HAP-1 (cell line): ENCODE measurements at regions not wholly inside any gene's neighbourhood (a gene's known extent, or its start where the extent isn't known, plus 50 kb on each side); places are given as distances from the start of the nearest gene placed in this dataset.

Source experiments
- DNase-seq, 2 experiments: peaks; one replicate each; pipeline ENCODE4 v3.0.0-alpha.2; 2016 to 2020; ENCODE audit warnings: low spot score in 2 of 2
- H3K27me3 ChIP-seq: fragments of 250-450 bp; sonication (Bioruptor Pico); 2 replicates; pipeline ENCODE4 v1.5.1; 2020; ENCODE audit warnings: low read depth, mild to moderate bottlenecking, moderate library complexity
- H3K36me3 ChIP-seq: fragments of 250-450 bp; sonication (Bioruptor Pico); replicated peaks from 2 replicates; pipeline ENCODE4 v1.5.1; 2020; ENCODE audit warnings: mild to moderate bottlenecking
- H3K4me1 ChIP-seq: fragments of 250-450 bp; sonication (Bioruptor Pico); 2 replicates; pipeline ENCODE4 v1.5.1; 2020; ENCODE audit warnings: mild to moderate bottlenecking
- H3K4me3 ChIP-seq: fragments of 250-450 bp; sonication (Bioruptor Pico); 2 replicates; pipeline ENCODE4 v1.5.1; 2020; ENCODE audit warnings: mild to moderate bottlenecking, moderate library complexity
- H3K9me3 ChIP-seq: fragments of 250-450 bp; sonication (Bioruptor Pico); 2 replicates; pipeline ENCODE4 v1.5.1; 2020; ENCODE audit warnings: mild to moderate bottlenecking, moderate library complexity
- in situ Hi-C: fragments of 300-500 bp; cut with MboI; formaldehyde crosslinking; loops from 3 replicates; pipeline ENCODE4 v1.14.3; 2020; ENCODE audit warnings: low sequenced_read_pairs, inconsistent platforms, mixed read lengths

- peaks cover 29% of the 10 kb centered on the region for H3K4me1 ChIP-seq
- H3K4me3 ChIP-seq: no peak overlapping the region
- no peaks in the 10 kb centered on the region for H3K9me3 ChIP-seq
- no peaks in the 10 kb centered on the region for H3K36me3 ChIP-seq
- in situ Hi-C loops: no loop called here
- DNase-seq: peak in 1 of 2 experiments; percentile 42
- H3K27me3 ChIP-seq: no peaks in the 10 kb centered on the region
Observed at GRCh38 chr14:71525663-71526221, 406.5 kb upstream of the RGS6 start.

GRCh38 chr14:71526388-71526787, 405.8 kb upstream of the RGS6 start:
- Histone ChIP-seq H3K27me3 (no peaks in the 10 kb centered on the region), H3K4me1 (peaks cover 29% of the 10 kb centered on the region), H3K4me3 (no peak overlapping the region), H3K9me3 (no peaks in the 10 kb centered on the region), H3K36me3 (no peaks in the 10 kb centered on the region)
- DNase-seq: no peak
- in situ Hi-C loops: no loop called here

GRCh38 chr14:71527838-71528237, 404.4 kb upstream of the RGS6 start:
- H3K9me3 ChIP-seq: no peaks in the 10 kb centered on the region
- peaks cover 32% of the 10 kb centered on the region for H3K4me1 ChIP-seq
- H3K4me3 ChIP-seq: no peak overlapping the region
- in situ Hi-C loops: no loop called here
- peak; percentile 76 to 77 for DNase-seq
- no peaks in the 10 kb centered on the region for H3K27me3 ChIP-seq
- no peaks in the 10 kb centered on the region for H3K36me3 ChIP-seq

GRCh38 chr14:71529848-71530247, 402.4 kb upstream of the RGS6 start:
- in situ Hi-C loops: no loop called here
- H3K36me3 ChIP-seq: no peaks in the 10 kb centered on the region
- H3K4me1 ChIP-seq: peaks cover 46% of the 10 kb centered on the region
- no peaks in the 10 kb centered on the region for H3K9me3 ChIP-seq
- no peak overlapping the region for H3K4me3 ChIP-seq
- no peak for DNase-seq
- no peaks in the 10 kb centered on the region for H3K27me3 ChIP-seq

- peak in 1 of 2 experiments; percentile 17 for DNase-seq
- Histone ChIP-seq H3K9me3 (no peaks in the 10 kb centered on the region), H3K36me3 (no peaks in the 10 kb centered on the region), H3K4me3 (no peak overlapping the region), H3K27me3 (no peaks in the 10 kb centered on the region), H3K4me1 (peaks cover 36% of the 10 kb centered on the region)
- in situ Hi-C loops: no loop called here
Observed at GRCh38 chr14:71532344-71532743, 399.9 kb upstream of the RGS6 start.

- no peak for DNase-seq
- peaks cover 32% of the 10 kb centered on the region for H3K4me1 ChIP-seq
- H3K27me3 ChIP-seq: no peaks in the 10 kb centered on the region
- in situ Hi-C loops: no loop called here
- H3K36me3 ChIP-seq: no peaks in the 10 kb centered on the region
- H3K4me3 ChIP-seq: no peak overlapping the region
- H3K9me3 ChIP-seq: no peaks in the 10 kb centered on the region
Observed at GRCh38 chr14:71532790-71533189, 399.4 kb upstream of the RGS6 start.

- H3K4me1 ChIP-seq: peaks cover 26% of the 10 kb centered on the region
- in situ Hi-C loops: no loop called here
Observed at GRCh38 chr14:71533390-71533789, 398.8 kb upstream of the RGS6 start.

GRCh38 chr14:71533800-71534199, 398.4 kb upstream of the RGS6 start:
- Histone ChIP-seq H3K4me3 (no peak overlapping the region), H3K27me3 (no peaks in the 10 kb centered on the region), H3K9me3 (no peaks in the 10 kb centered on the region), H3K4me1 (peaks cover 24% of the 10 kb centered on the region), H3K36me3 (no peaks in the 10 kb centered on the region)
- in situ Hi-C loops: no loop called here
- no peak for DNase-seq

More at GRCh38 chr14:71533390-71533789, 398.8 kb upstream of the RGS6 start:
- no peaks in the 10 kb centered on the region for H3K27me3 ChIP-seq
- no peak for DNase-seq
- no peak overlapping the region for H3K4me3 ChIP-seq
- no peaks in the 10 kb centered on the region for H3K9me3 ChIP-seq
- no peaks in the 10 kb centered on the region for H3K36me3 ChIP-seq

- in situ Hi-C loops: no loop called here
- Histone ChIP-seq H3K36me3 (no peaks in the 10 kb centered on the region), H3K9me3 (no peaks in the 10 kb centered on the region), H3K27me3 (no peaks in the 10 kb centered on the region), H3K4me1 (peaks cover 30% of the 10 kb centered on the region), H3K4me3 (no peak overlapping the region)
- peak in 1 of 2 experiments; percentile 87 for DNase-seq
Observed at GRCh38 chr14:71534506-71534905, 397.7 kb upstream of the RGS6 start.

GRCh38 chr14:71536015-71536740, 396.1 kb upstream of the RGS6 start:
- no peaks in the 10 kb centered on the region for H3K27me3 ChIP-seq
- peaks cover 37% of the 10 kb centered on the region for H3K4me1 ChIP-seq
- in situ Hi-C loops: no loop called here
- no peak overlapping the region for H3K4me3 ChIP-seq
- no peaks in the 10 kb centered on the region for H3K36me3 ChIP-seq
- H3K9me3 ChIP-seq: no peaks in the 10 kb centered on the region
- DNase-seq: no peak

GRCh38 chr14:71536927-71537772, 395.1 kb upstream of the RGS6 start:
- H3K27me3 ChIP-seq: no peaks in the 10 kb centered on the region
- no peak overlapping the region for H3K4me3 ChIP-seq
- H3K9me3 ChIP-seq: no peaks in the 10 kb centered on the region
- peaks cover 30% of the 10 kb centered on the region for H3K4me1 ChIP-seq
- DNase-seq: no peak
- H3K36me3 ChIP-seq: no peaks in the 10 kb centered on the region
- in situ Hi-C loops: no loop called here

GRCh38 chr14:71538288-71538687, 393.9 kb upstream of the RGS6 start:
- no peaks in the 10 kb centered on the region for H3K36me3 ChIP-seq
- in situ Hi-C loops: no loop called here
- H3K4me3 ChIP-seq: no peak overlapping the region
- no peaks in the 10 kb centered on the region for H3K9me3 ChIP-seq
- no peaks in the 10 kb centered on the region for H3K27me3 ChIP-seq
- DNase-seq: no peak
- H3K4me1 ChIP-seq: peaks cover 30% of the 10 kb centered on the region

GRCh38 chr14:71538938-71539649, 393.1 kb upstream of the RGS6 start:
- H3K9me3 ChIP-seq: no peaks in the 10 kb centered on the region
- peaks cover 22% of the 10 kb centered on the region for H3K4me1 ChIP-seq
- in situ Hi-C loops: no loop called here
- no peaks in the 10 kb centered on the region for H3K27me3 ChIP-seq
- no peaks in the 10 kb centered on the region for H3K36me3 ChIP-seq
- H3K4me3 ChIP-seq: no peak overlapping the region
- no peak for DNase-seq
